PC-3 (cell line): ENCODE measurements at regions not wholly inside any gene's neighbourhood (a gene's known extent, or its start where the extent isn't known, plus 50 kb on each side); places are given as distances from the start of the nearest gene placed in this dataset.

Experiments
- EZH2 ChIP-seq: fragments of 300-600 bp; sonication (generic); IDR thresholded peaks from one replicate; pipeline ENCODE4 v1.6.1; 2017; ENCODE audit warnings: antibody characterized with exemption, mild to moderate bottlenecking, low read length; ENCODE audit not compliant: unreplicated experiment
- EZH2phosphoT487 ChIP-seq: fragments of 300-600 bp; sonication (generic); IDR thresholded peaks from 2 replicates; pipeline ENCODE4 v1.6.1; 2018; ENCODE audit warnings: mild to moderate bottlenecking, antibody characterized with exemption, low read length, borderline replicate concordance
- TF ChIP-seq, protein P1 (sequence below): fragments of 300-600 bp; sonication (generic); conservative IDR thresholded peaks from 2 replicates; pipeline ENCODE4 v1.5.1; 2017; ENCODE audit warnings: antibody characterized with exemption, low read depth, mild to moderate bottlenecking, low read length

DNA sequence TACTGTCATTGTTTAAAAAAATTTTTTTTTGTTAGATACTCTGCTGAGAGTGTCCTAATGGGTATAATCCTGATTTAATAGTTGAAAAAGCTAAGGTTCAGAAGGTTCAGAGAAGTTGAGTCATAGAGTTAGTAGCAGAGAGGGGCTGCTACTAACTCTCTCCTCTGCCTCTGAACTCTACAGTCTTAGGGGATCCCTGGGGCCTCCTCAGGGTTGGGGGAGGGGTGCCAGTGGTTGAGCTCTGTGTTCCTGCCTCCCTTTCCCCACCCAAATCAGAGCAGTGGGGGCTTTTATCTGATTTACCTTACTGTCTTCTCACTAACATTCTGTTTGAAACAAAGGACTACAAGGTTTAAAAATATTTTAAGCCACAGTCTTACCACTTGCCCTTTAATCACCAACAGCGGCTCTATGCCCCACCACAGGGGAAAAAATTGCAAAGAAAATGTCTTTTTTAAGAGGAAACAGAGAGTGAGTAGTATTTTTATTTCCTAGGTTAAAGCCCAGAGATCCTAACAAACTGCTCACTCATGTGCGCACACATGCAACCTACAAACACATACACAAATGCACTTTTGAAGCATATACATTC is 102.2 kb upstream of the ATP6AP2 start:
- TF ChIP-seq, protein P1, sequence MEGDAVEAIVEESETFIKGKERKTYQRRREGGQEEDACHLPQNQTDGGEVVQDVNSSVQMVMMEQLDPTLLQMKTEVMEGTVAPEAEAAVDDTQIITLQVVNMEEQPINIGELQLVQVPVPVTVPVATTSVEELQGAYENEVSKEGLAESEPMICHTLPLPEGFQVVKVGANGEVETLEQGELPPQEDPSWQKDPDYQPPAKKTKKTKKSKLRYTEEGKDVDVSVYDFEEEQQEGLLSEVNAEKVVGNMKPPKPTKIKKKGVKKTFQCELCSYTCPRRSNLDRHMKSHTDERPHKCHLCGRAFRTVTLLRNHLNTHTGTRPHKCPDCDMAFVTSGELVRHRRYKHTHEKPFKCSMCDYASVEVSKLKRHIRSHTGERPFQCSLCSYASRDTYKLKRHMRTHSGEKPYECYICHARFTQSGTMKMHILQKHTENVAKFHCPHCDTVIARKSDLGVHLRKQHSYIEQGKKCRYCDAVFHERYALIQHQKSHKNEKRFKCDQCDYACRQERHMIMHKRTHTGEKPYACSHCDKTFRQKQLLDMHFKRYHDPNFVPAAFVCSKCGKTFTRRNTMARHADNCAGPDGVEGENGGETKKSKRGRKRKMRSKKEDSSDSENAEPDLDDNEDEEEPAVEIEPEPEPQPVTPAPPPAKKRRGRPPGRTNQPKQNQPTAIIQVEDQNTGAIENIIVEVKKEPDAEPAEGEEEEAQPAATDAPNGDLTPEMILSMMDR, result no peak
- TF ChIP-seq EZH2, result no peak
- TF ChIP-seq EZH2phosphoT487, result no peak
